Panc1 (cell line): ENCODE measurements at regions not wholly inside any gene's neighbourhood (a gene's known extent, or its start where the extent isn't known, plus 50 kb on each side); places are given as distances from the start of the nearest gene placed in this dataset.

Experiments used
- ATAC-seq: fragments of 200-7000 bp; cut with Tn5 transposase; 2 replicates; pipeline ENCODE4 v1.9.1; 2020; ENCODE audit warnings: mild to moderate bottlenecking, moderate library complexity
- BruUV-seq: library from RNA; stranded (reverse); fragments of 400-500 nt; replicated peaks from 2 replicates; lab custom pipeline; 2021; lab: Mats Ljungman, UMichigan
- CTCF ChIA-PET: fragments of 300-600 bp; sonication (Branson Sonifier 250); formaldehyde crosslinking; loops from one replicate; lab custom pipeline; 2022; ENCODE audit warnings: antibody characterized with exemption; lab: Charles Lee
- POLR2A ChIA-PET: fragments of 300-600 bp; sonication (Branson Sonifier 250); formaldehyde crosslinking; loops from one replicate; lab custom pipeline; 2022; ENCODE audit warnings: antibody characterized with exemption; lab: Charles Lee
- DNase-seq: peaks from one replicate; pipeline ENCODE4 v3.0.0-alpha.2; 2010; ENCODE audit warnings: low read depth, low spot score
- H3K27ac ChIP-seq: 2 replicates; pipeline ENCODE4 v1.5.1; 2011; ENCODE audit warnings: mild to moderate bottlenecking, low read length, inconsistent platforms
- H3K27me3 ChIP-seq: fragments of 200-500 bp; sonication (Bioruptor generic); 2 replicates; pipeline ENCODE4 v1.6.0; 2014; ENCODE audit warnings: low read length, inconsistent platforms; ENCODE audit not compliant: control insufficient read depth, insufficient read depth
- H3K36me3 ChIP-seq: fragments of 200-500 bp; sonication (Bioruptor generic); 2 replicates; pipeline ENCODE4 v1.5.1; 2014; ENCODE audit warnings: inconsistent platforms, mild to moderate bottlenecking, low read length, moderate library complexity; ENCODE audit not compliant: control insufficient read depth, insufficient read depth
- H3K4me1 ChIP-seq: 2 replicates; pipeline ENCODE4 v1.5.1; 2011; ENCODE audit warnings: inconsistent platforms, mild to moderate bottlenecking, low read length, moderate library complexity; ENCODE audit not compliant: control insufficient read depth, insufficient read depth
- H3K4me3 ChIP-seq, 2 experiments: 2 replicates each; pipeline ENCODE4 v1.5.1; 2011 to 2012; ENCODE audit warnings: low read depth in 2 of 2, low read length in 2 of 2, mild to moderate bottlenecking in 2 of 2, inconsistent platforms in 1 of 2, moderate library complexity in 1 of 2
- H3K9me3 ChIP-seq: fragments of 200-500 bp; sonication (Bioruptor generic); 2 replicates; pipeline ENCODE4 v1.5.1; 2014; ENCODE audit warnings: low read depth, mild to moderate bottlenecking, inconsistent platforms, low read length, moderate library complexity; ENCODE audit not compliant: control insufficient read depth, insufficient read depth
- CTCF ChIP-seq: fragments of 450-650 bp; IDR thresholded peaks from 2 replicates; pipeline ENCODE4 v1.5.1; 2017; ENCODE audit warnings: mild to moderate bottlenecking
- POLR2AphosphoS5 ChIP-seq: IDR thresholded peaks from 2 replicates; pipeline ENCODE4 v1.6.1; 2012; ENCODE audit warnings: mild to moderate bottlenecking, low read depth, low read length, moderate library complexity
- REST ChIP-seq, 2 experiments: IDR thresholded peaks; 2 replicates each; pipeline ENCODE4 v1.6.1; 2011 to 2012; ENCODE audit warnings: low read depth in 2 of 2, control low read depth in 1 of 2, low read length in 1 of 2, mild to moderate bottlenecking in 1 of 2, moderate library complexity in 1 of 2; ENCODE audit not compliant: insufficient read depth in 1 of 2
- SIN3A ChIP-seq: IDR thresholded peaks from 2 replicates; pipeline ENCODE4 v1.6.1; 2012; ENCODE audit warnings: low read depth, mild to moderate bottlenecking, low read length, moderate library complexity, borderline replicate concordance; ENCODE audit not compliant: insufficient read depth
- TCF7L2 ChIP-seq: IDR thresholded peaks from 2 replicates; pipeline ENCODE4 v1.6.1; 2011; ENCODE audit warnings: mild to moderate bottlenecking, low read depth, low read length, inconsistent platforms
- in situ Hi-C: cut with HindIII; loops from 2 replicates; pipeline ENCODE4 v1.10.0; 2016; ENCODE audit warnings: low sequenced_read_pairs, low pct_unique_long_range_greater_than_20kb
- intact Hi-C: fragments of 100-400 bp; cut with micrococcal nuclease; formaldehyde crosslinking; loops from one replicate; pipeline ENCODE4 v1.10.0; 2022; ENCODE audit not compliant: unreplicated experiment

- Histone ChIP-seq H3K4me3 (no peak overlapping the region), H3K27me3 (no peaks in the 10 kb centered on the region), H3K4me1 (no peaks in the 10 kb centered on the region), H3K27ac (no peak overlapping the region), H3K9me3 (no peaks in the 10 kb centered on the region), H3K36me3 (no peaks in the 10 kb centered on the region)
- intact Hi-C loops (no loop called here), in situ Hi-C loops (no loop called here)
- no peak for TF ChIP-seq POLR2AphosphoS5
- no peak for TF ChIP-seq CTCF
- no peak for TF ChIP-seq SIN3A
- TF ChIP-seq REST (IDR thresholded peaks at IDR 0.05; ENCODE audit: insufficient read depth in 1 of 2, low read depth in 2 of 2, low read length in 1 of 2) = no peak
- TF ChIP-seq TCF7L2 = no peak
- POLR2A ChIA-PET = no interaction called here
- ATAC-seq = no peak
- CTCF ChIA-PET = no interaction called here
- DNase-seq = no peak
- no TSS peak for BruUV-seq
These were observed 126.8 kb upstream of the HS6ST1 start for GRCh38 chr2:128445523-128445900.

GRCh38 chr2:128446049-128446873, 127.6 kb upstream of the HS6ST1 start:
- intact Hi-C loops (no loop called here), in situ Hi-C loops (no loop called here)
- ChIA-PET POLR2A (no interaction called here), CTCF (interaction anchor here (0.6 kb wide), 1 partner anchor 23 kb away, joined by 3 read pairs; no protein-coding TSS in a partner anchor)
- Histone ChIP-seq H3K9me3 (no peaks in the 10 kb centered on the region), H3K4me1 (no peaks in the 10 kb centered on the region), H3K4me3 (no peak overlapping the region), H3K36me3 (no peaks in the 10 kb centered on the region), H3K27me3 (no peaks in the 10 kb centered on the region), H3K27ac (no peak overlapping the region)
- BruUV-seq = no TSS peak
- no peak for ATAC-seq
- DNase-seq = no peak
- no peak for TF ChIP-seq CTCF
- no peak for TF ChIP-seq POLR2AphosphoS5
- no peak for TF ChIP-seq SIN3A
- no peak for TF ChIP-seq REST (IDR thresholded peaks at IDR 0.05; ENCODE audit: insufficient read depth in 1 of 2, low read depth in 2 of 2, low read length in 1 of 2)
- no peak for TF ChIP-seq TCF7L2
